Small intestine (tissue), 7 donors: ENCODE measurements at regions not wholly inside any gene's neighbourhood (a gene's known extent, or its start where the extent isn't known, plus 50 kb on each side); places are given as distances from the start of the nearest gene placed in this dataset.

ENCODE experiments used
- DNase-seq, 2 donors: peaks; one replicate each; pipeline versions ENCODE4 v3.0.0 to v3.0.0-alpha.2; 2013
- FAIRE-seq: peaks from 2 replicates; lab custom pipeline; 2012; peaks lifted over from hg19 to GRCh38; lab: Jason Lieb, UNC
- H3K27ac ChIP-seq, 3 donors: one replicate each; pipeline ENCODE4 v1.5.1; 2013; ENCODE audit warnings: low read length in 2 of 3, mild to moderate bottlenecking in 2 of 3, control low read depth in 1 of 3, inconsistent platforms in 1 of 3, low read depth in 1 of 3, moderate library complexity in 1 of 3
- H3K27me3 ChIP-seq, 3 donors: one replicate each; pipeline ENCODE4 v1.6.1; 2013; ENCODE audit warnings: low read length in 3 of 3, inconsistent platforms in 1 of 3; ENCODE audit not compliant: control insufficient read depth in 3 of 3, insufficient read depth in 3 of 3
- H3K36me3 ChIP-seq, 3 donors: one replicate each; pipeline ENCODE4 v1.6.1; 2013; ENCODE audit warnings: low read length in 3 of 3, inconsistent platforms in 1 of 3, low read depth in 1 of 3, mild to moderate bottlenecking in 1 of 3, moderate library complexity in 1 of 3; ENCODE audit not compliant: control insufficient read depth in 3 of 3, insufficient read depth in 2 of 3
- H3K4me1 ChIP-seq, 3 donors: one replicate each; pipeline ENCODE4 v1.6.1; 2013; ENCODE audit warnings: low read length in 2 of 3, inconsistent platforms in 1 of 3, low read depth in 1 of 3, mild to moderate bottlenecking in 1 of 3, moderate library complexity in 1 of 3; ENCODE audit not compliant: control insufficient read depth in 3 of 3, insufficient read depth in 2 of 3
- H3K4me3 ChIP-seq, 3 donors: one replicate each; pipeline ENCODE4 v1.5.1; 2013; ENCODE audit warnings: low read length in 3 of 3, control low read depth in 1 of 3, inconsistent platforms in 1 of 3, low read depth in 1 of 3, mild to moderate bottlenecking in 1 of 3, moderate library complexity in 1 of 3
- H3K9me3 ChIP-seq, 2 donors: one replicate each; pipeline ENCODE4 v1.6.1; 2013; ENCODE audit warnings: low read depth in 1 of 2, low read length in 1 of 2; ENCODE audit not compliant: control insufficient read depth in 2 of 2, insufficient read depth in 1 of 2
- WGBS, 3 donors: extraction: QIAGEN DNeasy Blood & Tissue Kit; methylation state at CpG; one replicate each; pipeline ENCODE4 v1.1.7; 2013; 5-methylcytosine and 5-hydroxymethylcytosine counted together
- donor health status: healthy with polysubstance abuse.
- donor health status: control.
- donor health status: control.
- donor health status: Bipolar disorder and iron deficiency.
- donor health status: healthy.

GRCh38 chr12:105742567-105742874 lies 396.2 kb downstream of the NUAK1 start:
- DNase-seq (no peak), FAIRE-seq (no peak)
- Histone ChIP-seq H3K27me3 (no peaks in the 10 kb centered on the region), H3K27ac (no peak overlapping the region), H3K36me3 (no peaks in the 10 kb centered on the region), H3K4me3 (no peak overlapping the region), H3K4me1 (no peaks in the 10 kb centered on the region), H3K9me3 (no peaks in the 10 kb centered on the region)
- WGBS, 3 donors, result 73 to 94% (median 83%) methylated on average over 3 of the region's 3 CpGs

DNA sequence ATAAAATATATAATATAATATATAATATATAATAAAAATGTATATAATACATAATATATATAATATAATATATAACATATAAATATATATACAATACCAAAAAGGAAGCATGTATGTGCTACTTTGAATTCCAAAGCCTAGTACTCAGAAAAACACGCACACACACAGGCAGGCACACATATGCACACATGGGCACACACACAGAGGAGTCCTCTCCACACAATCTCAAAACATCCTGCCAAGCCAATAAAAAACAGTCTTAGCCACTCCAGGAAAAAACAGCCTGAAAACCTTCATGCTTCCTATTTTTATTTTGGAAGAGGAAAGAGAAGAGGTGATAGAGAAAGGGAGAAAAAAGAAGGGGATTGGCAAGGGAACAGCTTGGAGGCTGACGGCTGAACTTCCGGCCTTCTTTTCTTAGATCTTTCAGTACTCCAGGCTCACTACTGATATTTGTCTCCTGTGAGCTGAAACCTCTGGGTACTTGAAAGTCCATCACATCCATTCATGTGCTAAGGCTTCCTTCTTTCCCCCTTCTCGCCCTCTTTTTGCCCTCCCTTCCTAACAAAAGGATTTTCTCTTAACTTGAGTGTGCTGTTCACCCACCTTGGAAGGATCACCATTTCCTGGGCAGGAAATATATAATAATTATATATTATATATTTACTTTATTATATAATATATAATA lies 394.2 kb downstream of the NUAK1 start:
- no peaks in the 10 kb centered on the region for H3K9me3 ChIP-seq
- FAIRE-seq (no peak), DNase-seq (no peak)
- H3K36me3 ChIP-seq, result no peaks in the 10 kb centered on the region
- H3K4me3 ChIP-seq, result no peak overlapping the region
- no peaks in the 10 kb centered on the region for H3K27me3 ChIP-seq
- 87 to 95% (median 91%) methylated on average over 4 of the region's 4 CpGs for WGBS, 3 donors
- H3K4me1 ChIP-seq, result no peaks in the 10 kb centered on the region
- H3K27ac ChIP-seq, result no peak overlapping the region

- Histone ChIP-seq H3K27ac (no peak overlapping the region), H3K4me3 (no peak overlapping the region), H3K4me1 (no peaks in the 10 kb centered on the region), H3K9me3 (no peaks in the 10 kb centered on the region), H3K27me3 (no peaks in the 10 kb centered on the region), H3K36me3 (no peaks in the 10 kb centered on the region)
- WGBS, 3 donors, result 69 to 81% (median 71%) methylated on average over 4 of the region's 4 CpGs
- FAIRE-seq (no peak), DNase-seq (no peak)
These were observed 392.9 kb downstream of the NUAK1 start for GRCh38 chr12:105745811-105746210.

GRCh38 chr12:105748806-105749600 lies 389.8 kb downstream of the NUAK1 start:
- 66 to 72% (median 72%) methylated on average over 9 of the region's 9 CpGs for WGBS, 3 donors
- no peak for DNase-seq
- no peaks in the 10 kb centered on the region for H3K9me3 ChIP-seq
- H3K4me1 ChIP-seq, result no peaks in the 10 kb centered on the region
- no peak overlapping the region for H3K27ac ChIP-seq
- no peaks in the 10 kb centered on the region for H3K36me3 ChIP-seq
- H3K4me3 ChIP-seq, result no peak overlapping the region
- FAIRE-seq, result no peak
- H3K27me3 ChIP-seq, result no peaks in the 10 kb centered on the region

GRCh38 chr12:105750096-105750495 lies 388.7 kb downstream of the NUAK1 start:
- Histone ChIP-seq H3K36me3 (no peaks in the 10 kb centered on the region), H3K27me3 (no peaks in the 10 kb centered on the region), H3K4me3 (no peak overlapping the region), H3K9me3 (no peaks in the 10 kb centered on the region), H3K27ac (no peak overlapping the region), H3K4me1 (no peaks in the 10 kb centered on the region)
- DNase-seq (no peak), FAIRE-seq (no peak)
- WGBS, 3 donors, result 25 to 62% (median 35%) methylated on average over 2 of the region's 2 CpGs

DNA sequence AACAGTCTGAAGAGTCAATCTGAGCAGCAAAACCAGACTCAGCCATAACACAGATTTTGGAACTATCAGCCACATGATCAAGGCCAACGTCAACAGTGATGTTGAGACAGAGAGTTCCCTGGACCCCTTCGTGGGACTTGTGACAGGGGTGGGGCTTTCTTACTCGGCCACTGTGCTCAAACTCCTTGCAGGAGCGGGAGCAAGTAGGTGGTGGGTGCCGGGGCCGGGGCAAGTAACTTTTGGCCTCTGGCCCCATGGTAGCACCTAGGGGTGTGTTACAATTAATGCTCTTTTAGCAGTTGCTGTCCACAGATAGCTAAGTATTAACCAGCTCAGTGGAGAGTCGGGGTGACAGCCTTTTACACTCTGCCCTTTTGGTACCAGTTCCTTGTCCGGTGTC lies 384.4 kb downstream of the NUAK1 start:
- FAIRE-seq (no peak), DNase-seq (no peak)
- WGBS, 3 donors, result 75 to 86% (median 82%) methylated on average over 8 of the region's 8 CpGs
- no peaks in the 10 kb centered on the region for H3K27me3 ChIP-seq
- no peaks in the 10 kb centered on the region for H3K9me3 ChIP-seq
- H3K4me3 ChIP-seq, result no peak overlapping the region
- H3K27ac ChIP-seq, result no peak overlapping the region
- H3K4me1 ChIP-seq, result no peaks in the 10 kb centered on the region
- no peaks in the 10 kb centered on the region for H3K36me3 ChIP-seq

DNA sequence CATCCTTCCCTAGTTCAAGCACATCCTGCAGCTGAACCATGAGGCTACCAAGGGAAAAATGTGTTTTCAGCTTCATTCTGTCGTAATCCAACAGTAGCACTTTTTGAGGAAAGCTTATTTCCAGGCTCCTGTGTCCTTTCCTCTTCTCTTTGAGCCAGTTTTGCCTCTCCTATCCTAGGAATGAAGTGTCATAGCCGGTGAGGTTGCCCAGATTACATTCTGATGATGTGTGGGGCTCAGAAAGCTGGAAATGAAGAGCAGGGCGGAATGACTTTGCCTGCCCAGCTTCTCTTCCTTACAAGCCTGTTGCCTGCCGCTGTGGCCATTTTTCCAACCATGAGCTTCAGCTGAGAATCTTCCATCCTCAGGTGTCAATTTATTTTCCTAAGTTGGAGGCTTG lies 381.8 kb downstream of the NUAK1 start:
- FAIRE-seq, result no peak
- 73 to 82% (median 77%) methylated on average over 4 of the region's 4 CpGs for WGBS, 3 donors
- Histone ChIP-seq H3K9me3 (no peaks in the 10 kb centered on the region), H3K27ac (no peak overlapping the region), H3K4me1 (no peaks in the 10 kb centered on the region), H3K36me3 (no peaks in the 10 kb centered on the region), H3K4me3 (no peak overlapping the region), H3K27me3 (no peaks in the 10 kb centered on the region)
- no peak for DNase-seq

GRCh38 chr12:105759149-105759548 lies 379.6 kb downstream of the NUAK1 start:
- DNase-seq (no peak), FAIRE-seq (no peak)
- H3K36me3 ChIP-seq, result no peaks in the 10 kb centered on the region
- H3K4me1 ChIP-seq, result no peaks in the 10 kb centered on the region
- no peaks in the 10 kb centered on the region for H3K27me3 ChIP-seq
- no peak overlapping the region for H3K27ac ChIP-seq
- 72 to 84% (median 76%) methylated on average over 5 of the region's 5 CpGs for WGBS, 3 donors
- no peak overlapping the region for H3K4me3 ChIP-seq
- H3K9me3 ChIP-seq, result no peaks in the 10 kb centered on the region
